ENCODE measurements at regions not wholly inside any gene's neighbourhood (a gene's known extent, or its start where the extent isn't known, plus 50 kb on each side); places are given as distances from the start of the nearest gene placed in this dataset.

DNA sequence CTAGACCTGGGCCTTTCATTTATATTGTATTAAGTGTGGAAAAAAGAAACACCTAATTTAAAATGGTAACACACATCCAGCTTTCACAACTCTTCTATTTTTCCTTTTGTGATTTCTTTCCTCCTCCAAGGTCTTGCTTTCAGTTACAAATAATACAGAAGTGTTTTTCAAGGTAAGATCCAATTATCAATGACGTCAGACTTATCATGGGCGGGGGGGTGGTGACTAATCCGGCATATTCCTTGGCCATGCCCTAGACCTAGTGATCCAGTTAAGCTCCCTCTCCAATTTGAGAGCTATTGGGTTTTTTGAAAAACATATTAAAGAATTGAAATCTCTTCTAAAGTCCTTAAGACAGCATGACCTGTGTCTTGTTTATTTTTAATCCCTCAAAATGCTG lies 669.9 kb upstream of the NR5A2 start:
- Histone ChIP-seq H3K9ac (no peak overlapping the region), H2AFZ (ENCODE audit: low read depth) (no peak overlapping the region), H3K36me3 (ENCODE audit: insufficient read depth) (no peaks in the 10 kb centered on the region), H3K79me2 (ENCODE audit: insufficient read depth, low read depth) (no peaks in the 10 kb centered on the region), H3K27ac (no peak overlapping the region), H3K27me3 (ENCODE audit: insufficient read depth, low read depth) (no peaks in the 10 kb centered on the region), H3K4me3 (IDR thresholded peaks at IDR 0.05; ENCODE audit: insufficient read depth, low read depth, low read length) (no peak overlapping the region), H4K20me1 (ENCODE audit: insufficient read depth) (no peaks in the 10 kb centered on the region), H3K4me1 (ENCODE audit: low read depth, poor library complexity, severe bottlenecking) (no peaks in the 10 kb centered on the region), H3K4me2 (no peak overlapping the region)
- TF ChIP-seq CTCF (conservative IDR thresholded peaks at IDR 0.05; ENCODE audit: low read depth, low read length), result no peak

- Histone ChIP-seq H3K4me1 (ENCODE audit: low read depth, poor library complexity, severe bottlenecking) (no peaks in the 10 kb centered on the region), H3K27me3 (ENCODE audit: insufficient read depth, low read depth) (no peaks in the 10 kb centered on the region), H3K4me3 (IDR thresholded peaks at IDR 0.05; ENCODE audit: insufficient read depth, low read depth, low read length) (no peak overlapping the region)
These were observed 664.5 kb upstream of the NR5A2 start for GRCh38 chr1:199362996-199363395.

DNA sequence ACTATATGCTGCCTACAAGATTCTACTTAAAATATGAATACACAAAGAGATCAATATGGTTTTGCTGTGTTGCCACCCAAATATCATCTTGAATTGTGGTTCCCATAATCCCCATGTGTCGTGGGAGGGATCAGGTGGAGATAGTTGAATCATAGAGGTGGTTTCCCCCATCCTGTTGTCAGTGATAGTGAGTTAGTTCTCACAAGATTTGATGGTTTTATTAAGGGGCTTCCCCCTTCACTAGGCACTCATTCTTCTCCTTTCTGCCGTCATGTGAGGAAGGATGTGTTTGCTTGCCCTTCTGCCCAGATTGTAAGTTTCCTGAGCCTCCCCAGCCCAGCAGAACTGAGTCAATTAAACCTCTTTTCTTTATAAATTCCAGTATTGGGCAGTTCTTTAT lies 654.4 kb upstream of the NR5A2 start:
- no peak overlapping the region for H3K4me2 ChIP-seq
- no peak for TF ChIP-seq CTCF (conservative IDR thresholded peaks at IDR 0.05; ENCODE audit: low read depth, low read length)
- no peak overlapping the region for H3K9ac ChIP-seq
- no peaks in the 10 kb centered on the region for H3K79me2 ChIP-seq (ENCODE audit: insufficient read depth, low read depth)
- H3K27ac ChIP-seq, result no peak overlapping the region
- H3K27me3 ChIP-seq (ENCODE audit: insufficient read depth, low read depth), result no peaks in the 10 kb centered on the region
- no peak overlapping the region for H3K4me3 ChIP-seq (IDR thresholded peaks at IDR 0.05; ENCODE audit: insufficient read depth, low read depth, low read length)
- no peaks in the 10 kb centered on the region for H4K20me1 ChIP-seq (ENCODE audit: insufficient read depth)
- no peaks in the 10 kb centered on the region for H3K4me1 ChIP-seq (ENCODE audit: low read depth, poor library complexity, severe bottlenecking)
- no peaks in the 10 kb centered on the region for H3K36me3 ChIP-seq (ENCODE audit: insufficient read depth)
- no peak overlapping the region for H2AFZ ChIP-seq (ENCODE audit: low read depth)

More at GRCh38 chr1:199362996-199363395, 664.5 kb upstream of the NR5A2 start:
- no peak overlapping the region for H2AFZ ChIP-seq (ENCODE audit: low read depth)
- H3K27ac ChIP-seq, result no peak overlapping the region
- H3K79me2 ChIP-seq (ENCODE audit: insufficient read depth, low read depth), result no peaks in the 10 kb centered on the region
- no peak for TF ChIP-seq CTCF (conservative IDR thresholded peaks at IDR 0.05; ENCODE audit: low read depth, low read length)
- no peak overlapping the region for H3K4me2 ChIP-seq
- H3K36me3 ChIP-seq (ENCODE audit: insufficient read depth), result no peaks in the 10 kb centered on the region
- H4K20me1 ChIP-seq (ENCODE audit: insufficient read depth), result no peaks in the 10 kb centered on the region
- no peak overlapping the region for H3K9ac ChIP-seq

DNA sequence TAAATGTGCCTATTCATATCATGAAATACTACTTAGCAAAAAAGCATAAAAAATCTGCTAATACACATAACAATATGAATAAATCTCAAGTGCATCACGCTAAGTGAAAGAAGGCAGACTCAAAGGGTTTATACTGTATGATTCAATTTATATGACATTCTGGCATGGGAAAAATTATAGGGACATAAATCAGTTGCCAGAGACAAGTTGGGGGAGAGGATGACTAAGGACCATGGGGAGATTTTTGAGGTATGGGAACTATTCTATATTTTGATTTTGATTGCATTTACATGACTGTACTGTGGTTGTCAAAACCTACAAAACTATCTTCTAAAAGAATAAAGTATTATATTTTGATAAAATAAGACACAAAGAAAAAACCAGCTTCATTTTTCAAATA lies 650.3 kb upstream of the NR5A2 start:
- Histone ChIP-seq H3K9ac (no peak overlapping the region), H3K4me2 (no peak overlapping the region), H3K36me3 (ENCODE audit: insufficient read depth) (no peaks in the 10 kb centered on the region), H3K4me3 (IDR thresholded peaks at IDR 0.05; ENCODE audit: insufficient read depth, low read depth, low read length) (no peak overlapping the region), H4K20me1 (ENCODE audit: insufficient read depth) (no peaks in the 10 kb centered on the region), H3K27ac (no peak overlapping the region), H3K4me1 (ENCODE audit: low read depth, poor library complexity, severe bottlenecking) (no peaks in the 10 kb centered on the region), H3K27me3 (ENCODE audit: insufficient read depth, low read depth) (no peaks in the 10 kb centered on the region), H3K79me2 (ENCODE audit: insufficient read depth, low read depth) (no peaks in the 10 kb centered on the region), H2AFZ (ENCODE audit: low read depth) (no peak overlapping the region)
- no peak for TF ChIP-seq CTCF (conservative IDR thresholded peaks at IDR 0.05; ENCODE audit: low read depth, low read length)

GRCh38 chr1:199383793-199384192 lies 643.7 kb upstream of the NR5A2 start:
- no peaks in the 10 kb centered on the region for H3K27me3 ChIP-seq (ENCODE audit: insufficient read depth, low read depth)
- no peak overlapping the region for H3K27ac ChIP-seq
- no peaks in the 10 kb centered on the region for H3K36me3 ChIP-seq (ENCODE audit: insufficient read depth)

More at GRCh38 chr1:199383793-199384192, 643.7 kb upstream of the NR5A2 start:
- H2AFZ ChIP-seq (ENCODE audit: low read depth), result no peak overlapping the region
- H3K79me2 ChIP-seq (ENCODE audit: insufficient read depth, low read depth), result no peaks in the 10 kb centered on the region
- no peak for TF ChIP-seq CTCF (conservative IDR thresholded peaks at IDR 0.05; ENCODE audit: low read depth, low read length)
- no peaks in the 10 kb centered on the region for H3K4me1 ChIP-seq (ENCODE audit: low read depth, poor library complexity, severe bottlenecking)
- H3K9ac ChIP-seq, result no peak overlapping the region
- no peak overlapping the region for H3K4me2 ChIP-seq
- no peak overlapping the region for H3K4me3 ChIP-seq (IDR thresholded peaks at IDR 0.05; ENCODE audit: insufficient read depth, low read depth, low read length)
- no peaks in the 10 kb centered on the region for H4K20me1 ChIP-seq (ENCODE audit: insufficient read depth)
